Epithelial cell of esophagus (primary cell): ENCODE measurements at regions not wholly inside any gene's neighbourhood (a gene's known extent, or its start where the extent isn't known, plus 50 kb on each side); places are given as distances from the start of the nearest gene placed in this dataset.

Experiments
- DNase-seq: peaks from one replicate; pipeline ENCODE4 v3.0.0; 2010; ENCODE audit warnings: low read depth
- H3K4me3 ChIP-seq: 2 replicates; pipeline ENCODE4 v1.5.1; 2011; ENCODE audit warnings: mild to moderate bottlenecking, low read length, control low read depth
- CTCF ChIP-seq: IDR thresholded peaks from 2 replicates; pipeline ENCODE4 v1.5.1; 2011; ENCODE audit warnings: low read depth, mild to moderate bottlenecking, low read length, control low read depth, inconsistent platforms; ENCODE audit not compliant: insufficient read depth; ENCODE audit errors: missing control alignments

- TF ChIP-seq CTCF, result no peak
- no peak overlapping the region for H3K4me3 ChIP-seq
- no peak for DNase-seq
Observed at GRCh38 chr2:15798701-15799431, 141.5 kb upstream of the MYCN start.

GRCh38 chr2:15799432-15799827 is 140.9 kb upstream of the MYCN start:
- no peak overlapping the region for H3K4me3 ChIP-seq
- no peak for TF ChIP-seq CTCF
- DNase-seq, result peak; percentile 42

GRCh38 chr2:15800495-15801329 is 139.6 kb upstream of the MYCN start:
- TF ChIP-seq CTCF, result no peak
- no peak for DNase-seq
- H3K4me3 ChIP-seq, result no peak overlapping the region

GRCh38 chr2:15801439-15801838 is 138.9 kb upstream of the MYCN start:
- no peak overlapping the region for H3K4me3 ChIP-seq
- no peak for TF ChIP-seq CTCF
- DNase-seq, result no peak

GRCh38 chr2:15801904-15802303 is 138.4 kb upstream of the MYCN start:
- H3K4me3 ChIP-seq, result no peak overlapping the region
- TF ChIP-seq CTCF, result no peak
- DNase-seq, result no peak

GRCh38 chr2:15802657-15803542 is 137.4 kb upstream of the MYCN start:
- DNase-seq, result no peak
- H3K4me3 ChIP-seq, result no peak overlapping the region
- no peak for TF ChIP-seq CTCF
